ENCODE measurements at regions not wholly inside any gene's neighbourhood (a gene's known extent, or its start where the extent isn't known, plus 50 kb on each side); places are given as distances from the start of the nearest gene placed in this dataset.

- no peak for TF ChIP-seq CTCF (IDR thresholded peaks at IDR 0.05)
- TF ChIP-seq ZFX (IDR thresholded peaks at IDR 0.05; ENCODE audit: borderline replicate concordance), result no peak
Observed at GRCh38 chr5:114184006-114184405, 177.9 kb upstream of the KCNN2 start.
